ENCODE measurements at regions not wholly inside any gene's neighbourhood (a gene's known extent, or its start where the extent isn't known, plus 50 kb on each side); places are given as distances from the start of the nearest gene placed in this dataset.

GRCh38 chr7:125130173-125130572, 200.5 kb upstream of the POT1 start:
- H3K9ac ChIP-seq (ENCODE audit: low read length): no peak overlapping the region
- no peak for TF ChIP-seq CTCF (IDR thresholded peaks at IDR 0.05; ENCODE audit: low read length)
- no peak for TF ChIP-seq EZH2 (IDR thresholded peaks at IDR 0.05; ENCODE audit: borderline replicate concordance, low read length)
- H3K36me3 ChIP-seq (ENCODE audit: insufficient read depth, low read length): no peaks in the 10 kb centered on the region
- H3K27me3 ChIP-seq (ENCODE audit: insufficient read depth, low read length): no peaks in the 10 kb centered on the region
- no peaks in the 10 kb centered on the region for H3K4me1 ChIP-seq (ENCODE audit: insufficient read depth, low read length, severe bottlenecking)
- H3K9me2 ChIP-seq (ENCODE audit: low read depth, low read length): no peaks in the 10 kb centered on the region
- H3K79me2 ChIP-seq (ENCODE audit: insufficient read depth, low read length): no peaks in the 10 kb centered on the region
- H3K9me3 ChIP-seq (ENCODE audit: low read length): no peaks in the 10 kb centered on the region
- H3K27ac ChIP-seq (ENCODE audit: low read depth, low read length, poor library complexity, severe bottlenecking): no peak overlapping the region
- H3K4me3 ChIP-seq (ENCODE audit: low read depth, low read length, poor library complexity, severe bottlenecking): no peak overlapping the region
- H4K20me1 ChIP-seq (ENCODE audit: insufficient read depth, low read length): no peaks in the 10 kb centered on the region
- H3F3A ChIP-seq (ENCODE audit: insufficient read depth, low read length): no peaks in the 10 kb centered on the region
- no peak overlapping the region for H2AFZ ChIP-seq (ENCODE audit: low read length)
- no peak overlapping the region for H3K4me2 ChIP-seq (ENCODE audit: low read length)

DNA sequence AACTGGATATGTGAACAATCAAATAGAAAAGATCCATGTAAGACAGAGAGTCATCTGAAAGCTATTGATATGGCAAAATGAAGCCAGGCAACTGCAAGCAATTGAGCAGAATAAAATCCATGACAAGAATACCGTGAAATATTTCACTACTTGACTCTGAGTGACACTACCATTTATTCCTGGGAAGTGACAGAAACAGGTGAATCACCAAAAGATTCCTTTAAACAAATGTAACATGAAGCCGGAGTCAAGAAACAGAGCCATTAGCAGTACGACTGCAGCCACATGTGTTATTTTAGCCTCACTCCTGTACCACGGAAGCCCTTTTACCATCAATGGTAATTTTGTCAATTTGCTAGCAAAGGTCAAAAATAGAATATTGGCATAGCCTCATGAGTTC, 197.7 kb upstream of the POT1 start:
- Histone ChIP-seq H3K36me3 (ENCODE audit: insufficient read depth, low read length) (no peaks in the 10 kb centered on the region), H3K9me2 (ENCODE audit: low read depth, low read length) (no peaks in the 10 kb centered on the region), H3K4me1 (ENCODE audit: insufficient read depth, low read length, severe bottlenecking) (no peaks in the 10 kb centered on the region), H3F3A (ENCODE audit: insufficient read depth, low read length) (no peaks in the 10 kb centered on the region), H3K4me2 (ENCODE audit: low read length) (no peak overlapping the region), H3K9me3 (ENCODE audit: low read length) (no peaks in the 10 kb centered on the region), H4K20me1 (ENCODE audit: insufficient read depth, low read length) (no peaks in the 10 kb centered on the region), H3K79me2 (ENCODE audit: insufficient read depth, low read length) (no peaks in the 10 kb centered on the region), H3K9ac (ENCODE audit: low read length) (no peak overlapping the region), H3K27ac (ENCODE audit: low read depth, low read length, poor library complexity, severe bottlenecking) (no peak overlapping the region), H3K27me3 (ENCODE audit: insufficient read depth, low read length) (no peaks in the 10 kb centered on the region), H2AFZ (ENCODE audit: low read length) (no peak overlapping the region), H3K4me3 (ENCODE audit: low read depth, low read length, poor library complexity, severe bottlenecking) (no peak overlapping the region)
- TF ChIP-seq EZH2 (IDR thresholded peaks at IDR 0.05; ENCODE audit: borderline replicate concordance, low read length) (no peak), CTCF (IDR thresholded peaks at IDR 0.05; ENCODE audit: low read length) (no peak)

GRCh38 chr7:125126376-125126775, 196.8 kb upstream of the POT1 start:
- Histone ChIP-seq H3K4me3 (ENCODE audit: low read depth, low read length, poor library complexity, severe bottlenecking) (no peak overlapping the region), H2AFZ (ENCODE audit: low read length) (no peak overlapping the region), H3K79me2 (ENCODE audit: insufficient read depth, low read length) (no peaks in the 10 kb centered on the region), H3K27me3 (ENCODE audit: insufficient read depth, low read length) (no peaks in the 10 kb centered on the region), H3F3A (ENCODE audit: insufficient read depth, low read length) (no peaks in the 10 kb centered on the region), H3K9ac (ENCODE audit: low read length) (no peak overlapping the region), H3K4me2 (ENCODE audit: low read length) (no peak overlapping the region), H3K4me1 (ENCODE audit: insufficient read depth, low read length, severe bottlenecking) (no peaks in the 10 kb centered on the region), H3K27ac (ENCODE audit: low read depth, low read length, poor library complexity, severe bottlenecking) (no peak overlapping the region), H3K36me3 (ENCODE audit: insufficient read depth, low read length) (no peaks in the 10 kb centered on the region), H3K9me2 (ENCODE audit: low read depth, low read length) (no peaks in the 10 kb centered on the region), H3K9me3 (ENCODE audit: low read length) (no peaks in the 10 kb centered on the region), H4K20me1 (ENCODE audit: insufficient read depth, low read length) (no peaks in the 10 kb centered on the region)
- TF ChIP-seq EZH2 (IDR thresholded peaks at IDR 0.05; ENCODE audit: borderline replicate concordance, low read length) (no peak), CTCF (IDR thresholded peaks at IDR 0.05; ENCODE audit: low read length) (no peak)

Data from OCI-LY1 (cell line).